Esophagus squamous epithelium (tissue), 5 donors: ENCODE measurements at regions not wholly inside any gene's neighbourhood (a gene's known extent, or its start where the extent isn't known, plus 50 kb on each side); places are given as distances from the start of the nearest gene placed in this dataset.

Experiments used
- DNase-seq: peaks from one replicate; lab custom pipeline; 2025; lab: John Stamatoyannopoulos, UW
- H3K27ac ChIP-seq, 4 donors: fragments of 200-600 bp; sonication (generic); one replicate each; pipeline ENCODE4 v1.5.1; 2016 to 2019; ENCODE audit warnings: mild to moderate bottlenecking in 1 of 4
- H3K27me3 ChIP-seq, 4 donors: fragments of 200-600 bp; sonication (generic); 1 replicate in 3 of 4; 2 replicates in 1 of 4; pipeline versions ENCODE4 v1.5.1 to v1.6.0; 2017 to 2021; ENCODE audit warnings: antibody characterized with exemption in 1 of 4
- H3K36me3 ChIP-seq, 3 donors: fragments of 200-600 bp; sonication (generic); one replicate each; pipeline ENCODE4 v1.5.1; 2016 to 2019
- H3K4me1 ChIP-seq, 3 donors: fragments of 200-600 bp; sonication (generic); one replicate each; pipeline ENCODE4 v1.5.1; 2017 to 2019
- H3K4me3 ChIP-seq, 4 donors: fragments of 200-600 bp; sonication (generic); 1 replicate in 3 of 4; 2 replicates in 1 of 4; pipeline ENCODE4 v1.5.1; 2016 to 2019; ENCODE audit warnings: mild to moderate bottlenecking in 2 of 4, moderate library complexity in 1 of 4
- H3K9me3 ChIP-seq, 3 donors: fragments of 200-600 bp; sonication (generic); one replicate each; pipeline ENCODE4 v1.5.1; 2016 to 2019
- CTCF ChIP-seq, 6 experiments: fragments of 450-650 bp in 4 of 6; fragments of 200-600 bp in 2 of 6; sonication (generic) in 2 of 6; IDR thresholded peaks; one replicate each; pipeline ENCODE4 v1.5.1; 2016 to 2019; ENCODE audit warnings: antibody characterized with exemption in 6 of 6, mild to moderate bottlenecking in 4 of 6, moderate library complexity in 4 of 6
- POLR2A ChIP-seq, 4 donors: fragments of 450-650 bp; IDR thresholded peaks; one replicate each; pipeline ENCODE4 v1.6.1; 2017; ENCODE audit warnings: antibody characterized with exemption in 4 of 4, mild to moderate bottlenecking in 4 of 4, moderate library complexity in 3 of 4
- WGBS, 2 donors: methylation state at CpG; one replicate each; pipeline ENCODE4 v1.1.5; 2018; 5-methylcytosine and 5-hydroxymethylcytosine counted together
- intact Hi-C: fragments of 100-400 bp; cut with DNase I; formaldehyde crosslinking; loops from one replicate; pipeline ENCODE4 v1.15.0; 2022
- donor health status: DM: yes; HTN: yes; CAD: no.

GRCh38 chr13:81609335-81609734 lies 1268.4 kb upstream of the SPRY2 start:
- no peaks in the 10 kb centered on the region for H3K36me3 ChIP-seq
- H3K27me3 ChIP-seq: no peaks in the 10 kb centered on the region
- TF ChIP-seq POLR2A (IDR thresholded peaks at IDR 0.05) (no peak), CTCF (IDR thresholded peaks at IDR 0.05) (no peak)
- DNase-seq: no peak
- H3K4me1 ChIP-seq: no peaks in the 10 kb centered on the region
- 74 to 89% methylated on average over 2 of the region's 2 CpGs for WGBS, 2 donors
- intact Hi-C loops: no loop called here
- H3K4me3 ChIP-seq: no peak overlapping the region
- no peaks in the 10 kb centered on the region for H3K9me3 ChIP-seq
- no peak overlapping the region for H3K27ac ChIP-seq

- intact Hi-C loops: no loop called here
- DNase-seq: no peak
- Histone ChIP-seq H3K4me1 (no peaks in the 10 kb centered on the region), H3K4me3 (no peak overlapping the region), H3K9me3 (no peaks in the 10 kb centered on the region), H3K36me3 (no peaks in the 10 kb centered on the region), H3K27me3 (no peaks in the 10 kb centered on the region), H3K27ac (no peak overlapping the region)
- WGBS, 2 donors: 85 to 97% methylated on average over 10 to 11 of the region's 12 CpGs
- no peak for TF ChIP-seq POLR2A (IDR thresholded peaks at IDR 0.05)
- TF ChIP-seq CTCF (IDR thresholded peaks at IDR 0.05): no peak
Measured at GRCh38 chr13:81606074-81606473, 1265.1 kb upstream of the SPRY2 start.

GRCh38 chr13:81602241-81602640 lies 1261.3 kb upstream of the SPRY2 start:
- intact Hi-C loops: no loop called here
- Histone ChIP-seq H3K9me3 (no peaks in the 10 kb centered on the region), H3K27ac (no peak overlapping the region), H3K27me3 (no peaks in the 10 kb centered on the region), H3K4me1 (no peaks in the 10 kb centered on the region), H3K4me3 (no peak overlapping the region), H3K36me3 (no peaks in the 10 kb centered on the region)
- no peak for TF ChIP-seq POLR2A (IDR thresholded peaks at IDR 0.05)
- no peak for TF ChIP-seq CTCF (IDR thresholded peaks at IDR 0.05)
- DNase-seq: no peak

- H3K27ac ChIP-seq: no peak overlapping the region
- WGBS, 2 donors: 42 to 60% methylated on average over 1 of the region's 1 CpG
- TF ChIP-seq CTCF (IDR thresholded peaks at IDR 0.05): no peak
- no peak for TF ChIP-seq POLR2A (IDR thresholded peaks at IDR 0.05)
Measured at GRCh38 chr13:81597101-81597500, 1256.2 kb upstream of the SPRY2 start.

GRCh38 chr13:81596224-81596753 lies 1255.4 kb upstream of the SPRY2 start:
- Histone ChIP-seq H3K27me3 (no peaks in the 10 kb centered on the region), H3K4me3 (no peak overlapping the region), H3K36me3 (no peaks in the 10 kb centered on the region), H3K27ac (no peak overlapping the region), H3K9me3 (no peaks in the 10 kb centered on the region), H3K4me1 (no peaks in the 10 kb centered on the region)
- TF ChIP-seq CTCF (IDR thresholded peaks at IDR 0.05) (no peak), POLR2A (IDR thresholded peaks at IDR 0.05) (no peak)
- WGBS, 2 donors: 45 to 66% methylated on average over 2 of the region's 2 CpGs
- DNase-seq: no peak
- intact Hi-C loops: no loop called here

More at GRCh38 chr13:81597101-81597500, 1256.2 kb upstream of the SPRY2 start:
- no peak for DNase-seq
- Histone ChIP-seq H3K4me3 (no peak overlapping the region), H3K4me1 (no peaks in the 10 kb centered on the region), H3K36me3 (no peaks in the 10 kb centered on the region), H3K9me3 (no peaks in the 10 kb centered on the region), H3K27me3 (no peaks in the 10 kb centered on the region)
- intact Hi-C loops: no loop called here
